ENCODE measurements at regions not wholly inside any gene's neighbourhood (a gene's known extent, or its start where the extent isn't known, plus 50 kb on each side); places are given as distances from the start of the nearest gene placed in this dataset.

- H3K27ac ChIP-seq (ENCODE audit: low read depth in 1 of 2, low read length in 1 of 2) = no peak overlapping the region
- H3K4me3 ChIP-seq = no peak overlapping the region
- 47 to 50% methylated on average over 2 of the region's 2 CpGs for WGBS, 2 donors
- H3K36me3 ChIP-seq (ENCODE audit: control insufficient read depth in 4 of 4, insufficient read depth in 4 of 4, low read length in 4 of 4) = no peaks in the 10 kb centered on the region
- no peaks in the 10 kb centered on the region for H3K27me3 ChIP-seq (ENCODE audit: control insufficient read depth in 3 of 3, insufficient read depth in 3 of 3, low read length in 2 of 3)
- DNase-seq = no peak
- peaks cover 0 to 4% (median 0%) of the 10 kb centered on the region in 5 donors for H3K4me1 ChIP-seq (ENCODE audit: control insufficient read depth in 5 of 5, insufficient read depth in 5 of 5, low read length in 5 of 5)
- peaks cover 0 to under 1% (median 0%) of the 10 kb centered on the region in 4 donors for H3K9me3 ChIP-seq (ENCODE audit: control insufficient read depth in 4 of 4, insufficient read depth in 3 of 4, low read length in 3 of 4)
- no peak for TF ChIP-seq CTCF (IDR thresholded peaks at IDR 0.05; ENCODE audit: control extremely low read depth, extremely low read depth)
- ATAC-seq (ENCODE audit: insufficient read depth, low FRiP score) = no peak
- no peak overlapping the region for H3K9ac ChIP-seq (ENCODE audit: insufficient read depth in 1 of 2, low read length in 2 of 2)
These were observed 213.4 kb downstream of the ZFP36L2 start for GRCh38 chr2:43012966-43013365.

- H3K9me3 ChIP-seq (ENCODE audit: control insufficient read depth in 4 of 4, insufficient read depth in 3 of 4, low read length in 3 of 4) = peaks cover 0 to 2% (median 0%) of the 10 kb centered on the region in 4 donors
- 70 to 75% methylated on average over 1 of the region's 1 CpG for WGBS, 2 donors
- DNase-seq (no peak), ATAC-seq (ENCODE audit: insufficient read depth, low FRiP score) (no peak)
- H3K4me3 ChIP-seq = no peak overlapping the region
- H3K9ac ChIP-seq (ENCODE audit: insufficient read depth in 1 of 2, low read length in 2 of 2) = no peak overlapping the region
- no peaks in the 10 kb centered on the region for H3K27me3 ChIP-seq (ENCODE audit: control insufficient read depth in 3 of 3, insufficient read depth in 3 of 3, low read length in 2 of 3)
- H3K27ac ChIP-seq (ENCODE audit: low read depth in 1 of 2, low read length in 1 of 2) = no peak overlapping the region
- no peaks in the 10 kb centered on the region for H3K36me3 ChIP-seq (ENCODE audit: control insufficient read depth in 4 of 4, insufficient read depth in 4 of 4, low read length in 4 of 4)
- TF ChIP-seq CTCF (IDR thresholded peaks at IDR 0.05; ENCODE audit: control extremely low read depth, extremely low read depth) = no peak
- peaks cover 0 to 3% (median 0%) of the 10 kb centered on the region in 5 donors for H3K4me1 ChIP-seq (ENCODE audit: control insufficient read depth in 5 of 5, insufficient read depth in 5 of 5, low read length in 5 of 5)
These were observed 215.3 kb downstream of the ZFP36L2 start for GRCh38 chr2:43011158-43011491.

DNA sequence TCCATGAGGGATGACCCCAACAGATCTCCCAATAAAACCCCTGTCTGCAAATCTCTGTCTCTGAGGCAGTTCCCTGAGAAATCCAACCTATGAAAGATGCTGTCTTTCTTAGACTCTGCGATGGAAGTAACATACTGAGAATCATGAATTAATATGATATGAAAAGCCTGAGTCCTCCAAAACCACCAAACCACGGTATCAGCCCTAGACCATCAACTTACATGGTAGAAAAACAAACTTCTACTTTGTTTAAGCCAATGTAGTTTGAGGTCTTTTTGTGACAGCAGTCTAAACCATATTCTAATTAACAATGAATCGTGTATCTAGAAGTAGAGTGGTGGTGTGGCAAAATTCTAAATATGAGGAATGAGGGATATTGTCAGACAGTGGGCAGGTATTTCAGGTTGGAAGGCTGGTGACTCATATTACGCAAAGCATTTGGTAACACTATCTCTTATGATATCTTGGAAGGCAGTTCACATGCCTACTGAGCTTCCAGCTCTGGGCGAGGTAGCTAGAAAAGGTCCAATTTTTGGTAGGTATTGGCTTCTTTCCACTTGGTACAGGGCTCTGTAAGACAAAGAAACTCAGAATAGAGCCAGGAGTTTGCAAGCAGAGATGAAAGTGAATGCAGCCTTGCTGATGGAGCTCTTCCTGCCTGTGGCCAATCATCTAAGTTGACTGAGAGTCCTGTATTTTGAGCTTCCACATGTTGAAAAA, 215.8 kb downstream of the ZFP36L2 start:
- Histone ChIP-seq H3K9me3 (ENCODE audit: control insufficient read depth in 4 of 4, insufficient read depth in 3 of 4, low read length in 3 of 4) (peaks cover 0 to 2% (median 0%) of the 10 kb centered on the region in 4 donors), H3K4me3 (no peak overlapping the region), H3K36me3 (ENCODE audit: control insufficient read depth in 4 of 4, insufficient read depth in 4 of 4, low read length in 4 of 4) (no peaks in the 10 kb centered on the region), H3K9ac (ENCODE audit: insufficient read depth in 1 of 2, low read length in 2 of 2) (no peak overlapping the region), H3K27me3 (ENCODE audit: control insufficient read depth in 3 of 3, insufficient read depth in 3 of 3, low read length in 2 of 3) (no peaks in the 10 kb centered on the region), H3K27ac (ENCODE audit: low read depth in 1 of 2, low read length in 1 of 2) (no peak overlapping the region), H3K4me1 (ENCODE audit: control insufficient read depth in 5 of 5, insufficient read depth in 5 of 5, low read length in 5 of 5) (peaks cover 0 to 8% (median 0%) of the 10 kb centered on the region in 5 donors)
- DNase-seq (no peak), ATAC-seq (ENCODE audit: insufficient read depth, low FRiP score) (no peak)
- 51 to 74% methylated on average over 5 of the region's 5 CpGs for WGBS, 2 donors
- TF ChIP-seq CTCF (IDR thresholded peaks at IDR 0.05; ENCODE audit: control extremely low read depth, extremely low read depth) = no peak

DNA sequence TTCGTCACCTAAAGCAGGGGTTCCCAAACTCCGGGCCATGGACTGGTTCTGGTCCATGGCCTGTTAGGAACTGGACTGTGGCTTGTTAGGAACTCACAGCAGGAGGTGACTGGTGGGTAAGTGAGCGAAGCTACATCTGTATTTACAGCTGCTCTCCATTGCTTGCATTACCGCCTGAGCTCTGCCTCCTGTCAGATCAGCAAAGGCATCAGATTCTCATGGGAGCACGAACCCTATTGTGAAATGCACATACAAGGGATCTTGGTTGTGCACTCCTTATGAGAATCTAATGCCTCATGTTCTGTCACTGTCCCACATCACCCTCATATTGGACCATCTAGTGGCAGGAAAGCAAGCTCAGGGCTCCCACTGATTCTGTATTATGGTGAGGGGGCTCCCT, 217.0 kb downstream of the ZFP36L2 start:
- H3K4me3 ChIP-seq = no peak overlapping the region
- no peaks in the 10 kb centered on the region for H3K27me3 ChIP-seq (ENCODE audit: control insufficient read depth in 3 of 3, insufficient read depth in 3 of 3, low read length in 2 of 3)
- no peaks in the 10 kb centered on the region for H3K36me3 ChIP-seq (ENCODE audit: control insufficient read depth in 4 of 4, insufficient read depth in 4 of 4, low read length in 4 of 4)
- no peak overlapping the region for H3K27ac ChIP-seq (ENCODE audit: low read depth in 1 of 2, low read length in 1 of 2)
- no peak overlapping the region for H3K9ac ChIP-seq (ENCODE audit: insufficient read depth in 1 of 2, low read length in 2 of 2)
- WGBS, 2 donors = 92 to 96% methylated on average over 5 of the region's 5 CpGs
- H3K4me1 ChIP-seq (ENCODE audit: control insufficient read depth in 5 of 5, insufficient read depth in 5 of 5, low read length in 5 of 5) = peaks cover 0 to 12% (median 0%) of the 10 kb centered on the region in 5 donors
- ATAC-seq (ENCODE audit: insufficient read depth, low FRiP score) = no peak
- H3K9me3 ChIP-seq (ENCODE audit: control insufficient read depth in 4 of 4, insufficient read depth in 3 of 4, low read length in 3 of 4) = peaks cover 0 to 2% (median 0%) of the 10 kb centered on the region in 4 donors
- TF ChIP-seq CTCF (IDR thresholded peaks at IDR 0.05; ENCODE audit: control extremely low read depth, extremely low read depth) = no peak
- DNase-seq = no peak
